HG02588 (cell line): ENCODE measurements at regions not wholly inside any gene's neighbourhood (a gene's known extent, or its start where the extent isn't known, plus 50 kb on each side); places are given as distances from the start of the nearest gene placed in this dataset.

Experiments
- ATAC-seq: cut with Tn5 transposase; IDR thresholded peaks from one replicate; pipeline ENCODE4 v1.9.1; 2021; ENCODE audit warnings: mild to moderate bottlenecking, moderate library complexity; ENCODE audit not compliant: unreplicated experiment

DNA sequence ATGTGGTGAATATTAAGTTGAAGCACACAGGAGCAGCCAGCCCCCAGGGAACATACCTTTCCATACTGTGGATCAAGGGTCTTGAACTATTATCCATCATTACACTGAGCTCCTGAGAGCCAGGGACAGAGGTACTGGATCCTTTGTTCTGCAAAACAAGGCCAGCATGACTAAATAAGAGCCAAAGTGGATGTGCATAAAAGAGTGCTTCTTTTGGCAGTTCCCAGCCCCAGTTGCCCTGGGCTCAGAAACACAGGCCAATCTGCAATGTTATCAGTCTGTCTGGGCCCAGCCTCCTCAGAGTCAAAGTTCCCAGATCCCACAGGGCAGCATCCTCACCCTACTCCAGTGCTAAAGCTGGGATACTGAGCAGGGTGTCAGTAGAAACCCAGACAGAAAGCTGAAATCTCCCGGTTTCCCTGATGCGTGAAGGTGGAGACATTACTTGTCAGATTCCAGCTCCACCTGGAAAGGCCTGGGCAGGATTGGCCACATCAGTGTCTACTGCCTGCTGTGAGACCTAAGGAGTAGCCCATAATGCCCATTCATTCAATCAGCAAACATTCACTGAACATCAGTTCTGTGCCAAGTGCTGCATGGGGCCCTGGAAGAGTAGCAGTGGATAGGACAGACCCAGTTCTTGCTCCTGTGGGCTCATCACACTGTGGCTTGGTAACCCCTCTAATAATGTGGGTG is 342.7 kb downstream of the CXCL12 start:
- ATAC-seq, result no peak

DNA sequence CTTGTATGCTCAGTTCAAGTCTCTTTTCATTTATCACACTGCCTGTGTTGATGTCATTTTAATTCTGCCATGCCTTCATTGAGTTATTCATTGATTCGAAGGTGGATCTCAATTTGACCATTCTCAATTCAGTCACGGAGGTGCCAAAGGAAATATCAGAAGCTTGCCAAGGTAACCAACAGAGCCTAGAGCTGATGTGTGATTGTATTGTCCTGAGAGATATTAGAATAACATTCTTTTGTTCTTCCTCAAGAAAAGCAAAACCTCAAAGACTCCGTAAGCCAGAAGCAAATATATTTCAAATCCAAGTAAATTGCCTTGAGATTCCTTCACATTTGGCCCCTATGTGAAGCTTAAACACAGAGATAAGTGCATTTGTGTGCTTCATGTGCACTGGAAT is 345.3 kb downstream of the CXCL12 start:
- no peak for ATAC-seq

DNA sequence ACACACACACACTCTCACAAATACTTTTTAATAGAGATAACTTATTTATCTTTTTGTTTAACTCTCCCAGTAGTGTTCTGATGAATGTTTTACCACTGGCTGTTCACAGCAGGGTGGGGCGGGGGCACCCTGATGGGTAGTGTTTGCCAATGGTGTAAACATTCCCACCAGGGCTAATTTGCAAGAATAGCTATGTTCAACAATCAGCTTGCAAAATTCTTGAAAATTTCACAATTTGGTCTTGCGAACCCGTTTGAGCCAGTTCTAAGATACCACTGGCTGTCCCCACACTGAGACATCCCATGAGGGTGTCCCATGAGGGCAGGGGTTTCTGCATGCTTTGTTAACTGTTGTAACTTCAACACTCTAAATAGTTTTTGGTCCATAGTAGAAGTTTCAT is 348.5 kb downstream of the CXCL12 start:
- no peak for ATAC-seq

DNA sequence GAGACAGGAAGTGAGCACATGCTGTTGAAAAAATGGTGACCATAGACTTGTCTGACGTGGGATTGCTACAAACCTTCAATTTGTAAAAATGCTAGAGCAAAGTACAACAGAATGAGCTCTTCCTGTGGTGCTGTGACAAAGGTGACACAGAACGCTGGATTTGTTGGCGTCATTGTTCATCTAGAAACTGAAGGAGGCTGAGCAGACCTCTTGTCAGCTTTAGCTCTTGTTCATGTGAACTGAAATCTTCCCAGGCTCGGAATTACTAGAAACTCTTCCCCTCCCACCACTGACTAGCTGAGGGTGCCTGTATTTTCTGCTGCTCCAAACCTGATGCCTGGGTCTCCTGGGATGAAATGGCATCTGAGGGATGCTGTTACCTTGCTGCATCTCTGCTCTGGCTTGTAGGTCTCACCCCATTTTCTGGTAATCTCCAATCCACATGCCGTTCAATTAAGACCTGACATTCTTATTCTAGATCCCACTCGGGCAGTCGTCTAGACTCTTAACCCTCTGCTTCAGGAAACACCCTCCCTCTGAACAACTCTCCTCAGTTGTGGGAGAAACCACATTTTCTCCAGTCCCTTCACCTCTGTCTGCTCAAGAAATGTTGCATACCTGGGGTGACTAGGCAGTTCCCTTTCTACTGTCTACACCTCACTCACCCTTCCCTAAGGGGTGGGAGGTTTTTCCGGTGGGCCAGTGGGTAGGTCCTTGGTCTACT is 349.3 kb downstream of the CXCL12 start:
- ATAC-seq, result no peak

DNA sequence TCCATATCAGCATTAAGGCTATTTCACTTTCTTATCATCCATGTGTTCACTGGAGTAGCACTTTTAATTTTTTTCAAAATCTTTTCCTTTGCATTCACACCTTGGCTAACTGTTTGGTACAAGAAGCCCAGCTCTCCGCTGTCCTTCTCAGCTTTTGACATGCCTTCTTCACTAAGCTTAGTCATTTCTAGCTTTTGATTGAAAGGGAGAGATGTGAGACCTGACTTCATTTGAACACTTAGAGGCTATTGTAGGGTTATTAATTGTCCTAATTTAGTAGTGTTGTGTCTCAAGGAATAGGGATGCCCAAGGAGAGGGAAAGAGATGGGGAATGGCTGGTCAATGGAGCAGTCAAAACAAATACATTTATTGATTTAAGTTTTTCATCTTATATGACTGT is 350.0 kb downstream of the CXCL12 start:
- no peak for ATAC-seq

DNA sequence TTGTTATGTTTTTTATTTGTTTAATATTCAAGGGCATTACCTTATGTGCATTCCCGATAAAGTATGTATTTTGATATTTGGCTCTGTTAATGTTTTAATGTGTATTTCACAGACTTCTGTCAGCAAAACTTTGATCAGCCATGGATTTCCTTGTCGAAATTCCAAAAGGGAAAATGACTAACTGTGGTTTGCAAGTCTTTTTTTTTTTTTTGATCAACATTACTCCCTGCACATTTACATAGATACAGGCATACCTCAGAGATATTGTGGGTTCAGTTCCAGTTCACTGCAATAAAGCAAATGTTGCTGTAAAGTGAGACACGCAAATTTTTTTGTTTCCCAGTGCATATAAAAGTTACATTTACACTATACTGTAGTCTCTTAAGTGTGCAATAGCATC is 351.9 kb downstream of the CXCL12 start:
- ATAC-seq, result no peak

DNA sequence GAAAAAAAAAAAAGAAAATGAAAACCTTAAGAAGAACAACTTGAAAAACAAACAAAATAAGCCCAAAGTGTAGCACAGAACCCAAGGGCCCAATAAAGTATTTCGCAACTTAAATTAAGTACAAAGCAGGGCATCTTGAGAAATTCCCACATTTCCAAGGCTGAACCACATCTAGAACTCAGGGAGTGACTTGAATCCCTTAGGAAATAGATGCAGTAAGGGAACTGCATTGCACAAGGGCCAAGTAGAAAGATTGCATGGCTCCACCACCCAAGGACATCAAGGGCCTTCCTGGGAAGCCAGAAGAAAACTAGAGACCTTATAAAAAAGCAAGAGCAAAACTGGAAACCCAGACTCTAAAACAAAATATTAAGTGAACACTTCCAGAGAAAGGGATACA is 352.7 kb downstream of the CXCL12 start:
- ATAC-seq, result no peak

DNA sequence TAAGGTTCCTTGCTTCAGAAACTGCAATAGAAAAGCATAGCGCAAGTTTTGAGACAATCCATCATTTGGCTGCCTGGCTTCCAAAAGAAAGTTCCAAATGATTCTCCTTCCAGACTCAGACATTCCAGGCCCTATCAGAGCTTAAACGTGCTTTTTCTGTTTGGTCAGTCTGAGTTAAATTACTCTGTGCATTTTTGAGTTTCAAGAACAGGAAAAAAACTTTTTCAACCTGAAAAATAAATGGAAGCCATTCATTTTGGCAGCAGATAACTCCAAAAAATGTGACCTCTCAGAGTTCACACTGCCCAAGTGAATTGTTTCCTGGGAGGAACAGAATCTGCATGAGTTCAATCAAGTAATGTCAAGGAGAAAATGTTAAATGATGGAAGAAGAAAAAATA is 354.2 kb downstream of the CXCL12 start:
- no peak for ATAC-seq

DNA sequence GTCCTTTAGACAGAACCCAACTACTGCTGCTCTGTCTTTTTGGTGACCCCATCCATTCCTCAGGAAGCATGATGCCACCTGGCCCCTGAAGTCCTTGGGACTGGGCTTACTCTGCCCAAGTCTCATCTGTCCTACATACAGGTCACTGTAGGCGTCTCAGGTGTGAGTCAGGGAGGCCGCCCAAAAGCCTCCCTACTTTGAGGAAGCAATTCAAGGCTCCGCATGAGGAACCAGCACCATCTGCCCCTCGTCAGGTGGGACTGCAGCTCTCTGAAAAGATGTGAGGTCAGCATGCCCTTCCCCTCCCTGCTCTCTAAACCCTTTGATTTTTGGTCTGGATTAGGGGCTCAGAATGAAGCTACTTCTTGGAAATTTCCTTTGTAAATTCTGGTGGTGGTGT is 354.8 kb downstream of the CXCL12 start:
- peak; percentile 90 for ATAC-seq

DNA sequence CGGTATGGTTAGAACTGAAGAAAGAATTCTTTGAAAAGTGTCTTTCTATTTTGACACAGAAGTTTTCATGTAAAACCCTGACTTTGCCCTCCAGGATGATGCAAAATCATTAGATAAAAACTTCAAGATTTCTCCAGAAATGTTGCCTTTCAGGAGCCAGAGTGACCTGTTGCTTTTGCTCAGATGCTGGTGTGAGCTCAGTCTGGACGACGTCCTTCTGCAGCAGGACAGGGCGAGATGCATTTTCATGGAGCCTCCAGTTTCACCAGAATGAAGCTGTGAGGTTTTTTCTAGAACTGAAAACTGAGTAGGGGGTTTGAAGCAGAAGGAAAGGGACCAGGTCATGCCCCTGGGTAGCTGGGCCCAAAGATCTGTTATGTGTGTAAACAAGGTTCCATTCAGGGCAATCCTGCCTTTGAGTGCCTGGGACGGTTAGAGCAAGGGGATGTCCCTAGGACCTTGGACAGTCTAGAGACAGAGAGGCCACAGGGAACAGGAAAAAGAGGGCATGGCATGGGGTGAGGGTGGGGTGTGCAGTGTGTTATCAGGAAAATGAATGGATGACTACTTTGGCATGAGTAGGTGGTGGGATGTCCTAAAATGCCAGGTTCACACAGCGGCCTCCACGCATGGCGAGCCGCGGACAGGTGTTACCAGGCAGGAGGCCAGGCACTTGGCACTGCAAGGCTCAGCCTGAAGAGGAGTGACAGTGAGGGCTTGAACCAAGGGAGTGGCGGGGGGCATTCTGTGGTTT is 356.3 kb downstream of the CXCL12 start:
- ATAC-seq, result no peak

DNA sequence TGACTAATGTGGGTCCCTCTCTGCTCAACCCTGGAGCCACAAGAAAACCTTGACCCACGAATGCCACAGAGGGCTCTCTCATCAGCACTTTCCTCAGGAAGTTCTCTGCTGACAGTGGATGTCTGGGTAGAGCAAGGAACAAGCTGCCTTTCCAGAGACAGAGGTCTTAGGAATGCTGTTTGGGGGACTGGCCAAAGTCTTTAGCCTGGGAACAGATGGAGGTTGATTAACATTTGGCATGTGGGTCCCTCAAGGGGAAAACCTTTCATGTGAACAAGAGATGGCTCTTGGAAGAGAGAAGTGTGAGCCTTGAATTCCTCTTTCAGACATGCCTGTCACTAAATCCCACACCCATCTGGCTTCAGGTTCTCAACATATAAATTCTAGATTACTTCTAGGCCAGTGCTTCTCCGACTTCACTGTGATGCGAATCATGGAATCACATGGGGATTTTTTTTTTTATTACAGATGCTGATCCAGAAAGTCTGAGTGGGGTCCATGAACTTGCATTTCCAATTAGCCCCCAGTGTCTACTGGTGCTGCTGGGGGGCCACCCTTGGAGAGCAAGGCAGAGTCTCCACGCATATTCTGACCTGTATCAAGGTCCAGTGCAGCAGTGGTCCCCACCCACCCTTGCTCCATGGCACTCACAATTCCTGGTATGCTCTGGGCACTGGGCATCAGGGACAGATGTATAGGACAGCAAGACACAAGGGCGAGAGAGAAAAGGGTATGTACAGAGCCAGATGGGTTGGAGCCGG is 360.4 kb downstream of the CXCL12 start:
- ATAC-seq, result no peak

DNA sequence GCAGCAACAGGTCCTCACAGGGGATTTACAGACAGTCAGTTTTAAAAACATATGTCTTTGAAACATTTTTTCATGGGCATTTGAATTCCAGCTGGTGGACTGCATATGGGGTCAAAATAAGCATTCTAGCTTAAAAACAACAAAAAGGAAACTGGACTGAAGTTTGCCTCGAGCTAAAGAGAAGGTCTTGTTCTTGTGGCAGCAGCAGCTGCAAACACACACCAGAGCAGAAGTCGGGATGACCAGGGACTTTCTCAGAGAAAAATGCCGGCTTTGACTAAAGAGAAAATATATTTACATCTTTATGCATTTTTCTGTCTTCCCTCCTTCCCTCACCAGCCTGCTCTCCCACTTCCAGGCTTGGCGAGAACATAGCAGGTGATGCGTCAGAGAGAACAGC is 361.4 kb downstream of the CXCL12 start:
- no peak for ATAC-seq

DNA sequence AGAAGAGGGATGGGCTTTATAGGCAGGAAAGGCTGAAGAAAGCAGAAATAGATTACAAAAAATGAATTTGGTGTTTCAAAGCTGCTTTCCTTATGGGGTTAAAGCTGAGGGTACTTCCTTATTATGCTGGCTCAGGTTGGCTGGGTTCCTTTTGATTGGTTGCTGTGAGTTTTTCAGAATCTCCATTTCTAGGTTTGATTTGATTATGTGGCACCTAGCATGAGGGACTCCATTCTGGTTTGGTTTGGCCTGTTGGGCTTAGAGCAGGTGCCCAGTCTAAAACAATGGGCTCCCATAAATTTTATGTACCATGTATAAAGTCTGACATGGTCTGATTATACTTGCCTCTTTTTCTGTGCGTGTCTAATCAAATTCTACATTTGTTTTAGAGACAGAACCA is 362.7 kb downstream of the CXCL12 start:
- no peak for ATAC-seq

DNA sequence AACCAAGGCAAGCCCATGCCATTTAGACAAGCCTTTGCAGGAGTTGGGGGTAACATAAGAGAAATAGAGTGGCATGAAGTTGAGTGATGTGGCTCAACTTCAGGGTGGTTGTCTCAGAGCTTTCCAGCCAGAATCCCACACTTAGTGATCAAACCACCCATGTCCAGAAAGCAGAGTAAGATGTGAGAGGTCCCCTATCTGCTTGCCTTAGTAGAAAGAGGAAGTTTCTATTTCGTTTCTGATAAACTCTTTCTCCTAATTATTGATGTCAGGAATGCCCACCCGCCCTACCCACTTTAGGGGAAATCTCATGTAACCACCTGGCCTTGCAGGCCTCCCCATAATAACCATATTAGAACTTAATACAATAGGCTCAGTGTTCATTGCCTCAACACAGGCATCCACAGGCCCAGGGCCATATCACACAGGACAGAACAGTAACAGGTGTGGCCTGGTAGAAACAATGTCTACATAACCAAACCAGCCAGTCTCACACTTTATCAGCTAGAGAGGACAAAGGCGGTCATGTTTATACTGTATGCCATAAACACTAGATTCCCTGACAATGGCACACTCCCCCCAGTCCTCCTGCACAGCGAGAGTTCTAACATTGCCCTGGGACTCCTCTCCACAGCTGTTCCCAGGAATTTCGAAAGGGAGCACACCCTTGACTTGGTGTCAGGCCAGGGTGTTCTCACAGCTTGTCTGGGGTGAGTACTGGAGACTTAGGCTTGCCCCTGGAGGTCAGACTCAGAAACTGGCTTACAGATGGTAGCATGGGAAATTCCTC is 364.4 kb downstream of the CXCL12 start:
- ATAC-seq, result peak; percentile 47

DNA sequence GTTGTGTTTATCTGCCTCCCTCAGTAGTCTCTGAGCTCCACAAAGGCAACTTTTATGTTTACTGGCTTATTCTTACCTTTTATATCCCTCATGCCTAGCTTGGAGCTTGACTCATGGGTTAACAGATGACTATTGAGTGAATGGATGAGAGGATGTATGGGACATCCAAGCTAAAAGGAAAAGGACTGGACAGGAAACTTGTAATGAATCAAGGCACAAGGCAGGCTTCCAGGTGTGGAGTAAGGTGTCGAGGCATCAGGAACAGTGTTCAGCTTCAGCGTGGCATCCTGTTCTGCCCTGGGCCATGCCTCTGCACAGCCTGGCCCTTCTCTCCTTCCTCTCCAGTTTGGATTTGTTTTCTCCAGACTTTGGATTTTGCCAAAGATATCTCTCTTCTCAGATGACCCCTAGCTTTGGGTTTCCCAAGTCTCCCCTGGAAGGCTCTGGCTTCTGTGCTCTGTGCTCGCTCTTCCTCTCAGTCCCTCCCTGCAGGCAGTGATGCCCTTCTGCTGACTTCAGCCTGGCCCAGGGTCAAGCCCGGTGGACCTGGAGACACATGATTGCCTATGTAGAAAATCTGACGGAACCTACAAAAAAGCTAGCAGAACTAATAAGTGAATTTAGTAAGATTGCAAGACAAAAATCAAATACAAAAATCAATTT is 367.3 kb downstream of the CXCL12 start:
- ATAC-seq, result no peak

DNA sequence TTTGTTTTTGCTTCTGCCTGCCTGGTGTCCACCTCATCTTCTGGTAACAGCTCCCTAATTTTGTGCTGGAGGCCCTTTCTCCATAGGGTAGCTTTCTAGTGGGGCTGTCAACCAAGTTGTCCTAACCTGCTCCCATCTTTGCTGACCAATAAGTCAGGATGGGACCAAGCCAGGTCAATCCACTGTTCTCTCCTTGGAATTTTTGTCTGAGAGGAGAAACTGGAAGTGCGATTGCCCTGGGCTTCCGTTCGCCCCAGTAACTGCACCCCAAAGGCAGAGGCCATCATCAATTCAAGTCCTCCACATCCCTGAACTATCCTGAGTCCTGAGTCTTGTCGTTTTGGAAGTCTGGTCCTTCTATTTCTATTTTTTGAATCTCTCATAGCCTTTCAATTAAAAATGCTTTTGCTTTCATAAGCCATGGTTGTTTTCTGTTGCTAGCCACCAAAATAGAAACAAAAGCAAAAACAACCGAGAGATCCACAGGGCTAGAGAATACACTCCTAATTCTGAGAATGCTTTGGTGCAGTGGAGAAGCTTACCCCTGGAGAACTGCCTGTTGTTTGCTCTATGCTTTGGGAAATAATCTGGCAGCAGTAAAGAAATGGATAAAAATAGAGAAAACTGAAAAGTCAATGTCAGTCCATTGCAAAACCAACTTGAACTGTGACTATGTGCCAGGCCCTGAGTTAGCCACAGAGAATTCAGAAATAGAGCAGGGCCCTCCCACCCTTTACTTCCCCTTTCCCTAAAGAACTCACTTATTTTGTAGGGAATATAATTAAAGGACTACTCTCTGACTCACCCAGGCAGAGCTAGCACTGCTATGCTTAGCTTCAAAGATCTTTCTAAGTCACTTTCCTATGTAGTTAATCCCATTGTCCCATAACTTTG is 368.1 kb downstream of the CXCL12 start:
- ATAC-seq, result no peak

DNA sequence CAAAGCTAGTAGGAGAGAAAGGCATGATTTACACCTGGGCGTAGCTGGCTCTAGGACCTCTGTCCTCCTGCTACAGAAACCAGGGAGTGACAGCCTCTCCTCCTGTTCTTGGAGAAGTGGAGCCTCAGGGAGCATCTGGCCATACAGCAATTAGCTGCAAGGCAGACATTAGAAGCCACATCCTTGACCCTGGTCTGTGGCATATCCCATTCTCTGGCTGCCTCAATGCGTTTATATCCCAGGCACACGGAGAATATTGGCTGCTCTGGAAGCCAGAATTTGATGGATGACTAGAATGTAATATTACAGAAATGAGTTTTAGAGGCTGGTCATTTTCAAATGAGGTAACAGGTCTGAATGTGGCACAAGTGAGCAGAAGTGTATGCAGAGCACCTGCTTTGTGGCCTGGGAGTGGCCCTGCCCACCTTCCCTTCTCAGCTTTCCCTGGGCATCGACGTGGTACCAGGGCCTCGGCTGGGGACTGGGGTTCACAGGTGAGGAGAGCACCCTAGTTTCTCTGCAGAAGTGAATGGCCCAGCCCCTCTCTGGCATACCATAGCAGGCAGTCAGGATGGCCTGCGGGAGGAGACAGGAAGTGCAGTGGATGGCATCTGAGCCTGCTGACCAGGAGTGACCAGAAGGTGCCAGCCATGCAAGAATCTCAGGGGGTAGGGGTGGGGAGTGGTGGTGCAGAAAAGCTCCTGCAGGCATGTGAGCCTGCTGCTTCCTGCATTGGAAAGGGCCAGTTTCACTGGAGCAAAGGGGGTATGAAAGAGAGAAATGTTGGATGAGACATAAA is 367.2 kb upstream of the ZNF32 start:
- no peak for ATAC-seq

DNA sequence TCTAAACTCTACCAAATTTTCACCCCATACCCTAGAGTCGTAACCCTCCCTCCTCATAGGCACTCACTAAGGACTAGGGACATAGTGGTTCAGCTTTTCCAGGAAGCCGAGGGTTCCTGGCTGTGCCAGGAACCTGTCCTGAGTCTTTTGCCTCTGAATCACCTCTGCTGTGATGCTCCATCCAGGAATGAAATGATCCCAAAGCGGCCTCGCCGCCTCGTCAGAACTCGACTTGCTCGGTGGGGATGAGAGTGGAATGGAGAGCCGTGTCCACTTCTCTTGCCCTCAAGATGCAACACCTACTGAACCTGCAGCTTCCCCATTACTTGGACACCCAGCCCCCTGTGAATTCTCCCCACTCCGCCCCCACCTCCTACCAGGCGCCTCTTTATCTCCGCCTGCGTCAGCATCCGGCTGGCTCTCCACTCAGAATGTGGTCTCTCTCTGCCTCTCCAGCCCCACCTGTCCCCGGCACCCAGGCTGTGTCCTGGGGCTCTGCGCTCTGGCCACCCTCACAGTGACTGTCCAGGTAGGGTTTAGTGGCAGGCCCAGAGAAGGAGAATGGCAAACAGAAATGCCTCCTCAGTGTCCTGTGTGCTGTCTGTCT is 366.1 kb upstream of the ZNF32 start:
- ATAC-seq, result no peak
